ENCODE measurements at regions not wholly inside any gene's neighbourhood (a gene's known extent, or its start where the extent isn't known, plus 50 kb on each side); places are given as distances from the start of the nearest gene placed in this dataset.
"Not testable (repeated sequence)": the region's sequence is repeated elsewhere in the genome, so short reads cannot be mapped to it uniquely, and the experiment has no call there.

- Histone ChIP-seq H3K36me3 (ENCODE audit: control insufficient read depth, insufficient read depth, low read length) (no peaks in the 10 kb centered on the region), H3K27me3 (ENCODE audit: control insufficient read depth, insufficient read depth, low read length) (no peaks in the 10 kb centered on the region), H3K4me3 (ENCODE audit: low read depth, low read length) (no peak overlapping the region)
- TF ChIP-seq CTCF (IDR thresholded peaks at IDR 0.05; ENCODE audit: insufficient read depth, low read length, poor library complexity, severe bottlenecking): no peak
- DNase-seq (ENCODE audit: low read depth): no peak
Measured at GRCh38 chr9:12318732-12319685, 374.2 kb upstream of the TYRP1 start.

GRCh38 chr9:12329623-12329985, 363.6 kb upstream of the TYRP1 start:
- Histone ChIP-seq H3K27me3 (ENCODE audit: control insufficient read depth, insufficient read depth, low read length) (no peaks in the 10 kb centered on the region), H3K4me3 (ENCODE audit: low read depth, low read length) (no peak overlapping the region), H3K36me3 (ENCODE audit: control insufficient read depth, insufficient read depth, low read length) (no peaks in the 10 kb centered on the region)
- no peak for TF ChIP-seq CTCF (IDR thresholded peaks at IDR 0.05; ENCODE audit: insufficient read depth, low read length, poor library complexity, severe bottlenecking)
- no peak for DNase-seq (ENCODE audit: low read depth)

GRCh38 chr9:12333966-12334365, 359.2 kb upstream of the TYRP1 start:
- not testable (repeated sequence) for H3K4me3 ChIP-seq (ENCODE audit: low read depth, low read length); DNase-seq (ENCODE audit: low read depth); H3K27me3 ChIP-seq (ENCODE audit: control insufficient read depth, insufficient read depth, low read length); H3K36me3 ChIP-seq (ENCODE audit: control insufficient read depth, insufficient read depth, low read length)

- Histone ChIP-seq H3K36me3 (ENCODE audit: control insufficient read depth, insufficient read depth, low read length) (no peaks in the 10 kb centered on the region), H3K4me3 (ENCODE audit: low read depth, low read length) (no peak overlapping the region), H3K27me3 (ENCODE audit: control insufficient read depth, insufficient read depth, low read length) (no peaks in the 10 kb centered on the region)
- TF ChIP-seq CTCF (IDR thresholded peaks at IDR 0.05; ENCODE audit: insufficient read depth, low read length, poor library complexity, severe bottlenecking): no peak
- DNase-seq (ENCODE audit: low read depth): no peak
Measured at GRCh38 chr9:12350775-12351174, 342.4 kb upstream of the TYRP1 start.

GRCh38 chr9:12351293-12352044, 341.7 kb upstream of the TYRP1 start:
- Histone ChIP-seq H3K4me3 (ENCODE audit: low read depth, low read length) (no peak overlapping the region), H3K36me3 (ENCODE audit: control insufficient read depth, insufficient read depth, low read length) (no peaks in the 10 kb centered on the region), H3K27me3 (ENCODE audit: control insufficient read depth, insufficient read depth, low read length) (no peaks in the 10 kb centered on the region)
- no peak for DNase-seq (ENCODE audit: low read depth)
- no peak for TF ChIP-seq CTCF (IDR thresholded peaks at IDR 0.05; ENCODE audit: insufficient read depth, low read length, poor library complexity, severe bottlenecking)

- H3K4me3 ChIP-seq (ENCODE audit: low read depth, low read length): no peak overlapping the region
- TF ChIP-seq CTCF (IDR thresholded peaks at IDR 0.05; ENCODE audit: insufficient read depth, low read length, poor library complexity, severe bottlenecking): no peak
- H3K36me3 ChIP-seq (ENCODE audit: control insufficient read depth, insufficient read depth, low read length): no peaks in the 10 kb centered on the region
- H3K27me3 ChIP-seq (ENCODE audit: control insufficient read depth, insufficient read depth, low read length): no peaks in the 10 kb centered on the region
- DNase-seq (ENCODE audit: low read depth): no peak
Measured at GRCh38 chr9:12352045-12352315, 341.2 kb upstream of the TYRP1 start.
